Endothelial cell of umbilical vein (primary cell): ENCODE measurements at regions not wholly inside any gene's neighbourhood (a gene's known extent, or its start where the extent isn't known, plus 50 kb on each side); places are given as distances from the start of the nearest gene placed in this dataset.

Source experiments
- BruUV-seq: library from RNA; stranded (reverse); fragments of 400-500 nt; replicated peaks from 2 replicates; lab custom pipeline; 2021; lab: Mats Ljungman, UMichigan
- CTCF ChIA-PET: fragments of 300-600, 350-600 bp; sonication (Branson Sonifier 250); formaldehyde crosslinking; loops from one replicate; lab custom pipeline; 2021; ENCODE audit warnings: antibody characterized with exemption, inconsistent platforms; lab: Charles Lee
- POLR2A ChIA-PET: fragments of 300-600, 350-600 bp; sonication (Branson Sonifier 250); formaldehyde crosslinking; loops from one replicate; lab custom pipeline; 2021; ENCODE audit warnings: antibody characterized with exemption, inconsistent platforms; lab: Charles Lee
- DNase-seq: peaks from one replicate; pipeline ENCODE4 v3.0.0-alpha.2; 2011; ENCODE audit warnings: low read depth, low spot score
- FAIRE-seq: peaks from 2 replicates; lab custom pipeline; 2011; peaks lifted over from hg19 to GRCh38; lab: Jason Lieb, UNC
- H2AFZ ChIP-seq: 2 replicates; pipeline ENCODE4 v1.6.0; 2012; ENCODE audit warnings: low read depth, low read length, control low read depth, inconsistent platforms
- H3K27ac ChIP-seq: 2 replicates; pipeline ENCODE4 v1.5.1; 2011; ENCODE audit warnings: low read depth, mild to moderate bottlenecking, control low read depth, low read length, moderate library complexity; ENCODE audit not compliant: insufficient read depth
- H3K27me3 ChIP-seq, 2 experiments: 2 replicates each; pipeline versions ENCODE4 v1.6.0 to v1.6.1; 2011; ENCODE audit warnings: low read length in 2 of 2, mixed read lengths in 1 of 2; ENCODE audit not compliant: control insufficient read depth in 2 of 2, insufficient read depth in 2 of 2
- H3K36me3 ChIP-seq, 2 experiments: 2 replicates in 1 of 2; 3 replicates in 1 of 2; pipeline ENCODE4 v1.5.1; 2011; ENCODE audit warnings: low read length in 2 of 2, mild to moderate bottlenecking in 1 of 2, moderate library complexity in 1 of 2; ENCODE audit not compliant: control insufficient read depth in 2 of 2, insufficient read depth in 2 of 2; ENCODE audit errors: extremely low read depth in 1 of 2
- H3K4me1 ChIP-seq: 3 replicates; pipeline ENCODE4 v1.5.1; 2011; ENCODE audit warnings: mild to moderate bottlenecking, low read length; ENCODE audit not compliant: control insufficient read depth, insufficient read depth; ENCODE audit errors: extremely low read depth
- H3K4me2 ChIP-seq: 2 replicates; pipeline ENCODE4 v1.6.1; 2011; ENCODE audit warnings: low read length, control low read depth, mixed read lengths; ENCODE audit not compliant: insufficient read depth
- H3K4me3 ChIP-seq, 3 experiments: fragments of 200-600 bp in 1 of 3; sonication (generic), shearing (Covaris generic) in 1 of 3; replicated peaks in 1 of 3; 2 replicates each; pipeline ENCODE4 v1.5.1; 2011 to 2016; ENCODE audit warnings: control low read depth in 3 of 3, low read length in 3 of 3, mild to moderate bottlenecking in 2 of 3, inconsistent platforms in 1 of 3, low read depth in 1 of 3, moderate library complexity in 1 of 3; ENCODE audit not compliant: insufficient read depth in 1 of 3
- H3K79me2 ChIP-seq: 2 replicates; pipeline ENCODE4 v1.6.0; 2012; ENCODE audit warnings: low read length, inconsistent platforms; ENCODE audit not compliant: control insufficient read depth, insufficient read depth
- H3K9ac ChIP-seq: replicated peaks from 2 replicates; pipeline ENCODE3; 2011; ENCODE audit warnings: low read length, control low read depth; ENCODE audit not compliant: insufficient read depth; ENCODE audit errors: extremely low read depth
- H3K9me1 ChIP-seq: replicated peaks from 3 replicates; pipeline ENCODE4 v1.6.0; 2011; ENCODE audit warnings: mild to moderate bottlenecking, low read length; ENCODE audit not compliant: control insufficient read depth, insufficient read depth; ENCODE audit errors: extremely low read depth
- H3K9me3 ChIP-seq: replicated peaks from 2 replicates; pipeline ENCODE4 v1.5.1; 2012; ENCODE audit warnings: low read length, inconsistent platforms; ENCODE audit not compliant: control insufficient read depth, insufficient read depth
- H4K20me1 ChIP-seq: replicated peaks from 2 replicates; pipeline ENCODE3; 2011; ENCODE audit warnings: mild to moderate bottlenecking, low read length; ENCODE audit not compliant: control insufficient read depth, insufficient read depth; ENCODE audit errors: extremely low read depth
- FOS ChIP-seq: IDR thresholded peaks from 2 replicates; pipeline ENCODE4 v1.6.1; 2011; ENCODE audit warnings: mild to moderate bottlenecking, low read length, moderate library complexity, borderline replicate concordance; ENCODE audit not compliant: insufficient read depth
- GATA2 ChIP-seq: IDR thresholded peaks from 2 replicates; pipeline ENCODE4 v1.7.0; 2011; ENCODE audit warnings: low read depth, mild to moderate bottlenecking, moderate library complexity, mixed read lengths, low read length; ENCODE audit not compliant: insufficient read length, insufficient read depth
- dilution Hi-C: fragments of 300-500 bp; cut with MboI; formaldehyde crosslinking; loops from one replicate; pipeline ENCODE4 v1.15.0; 2019; ENCODE audit warnings: low sequenced_read_pairs; ENCODE audit not compliant: extremely low pct_ligation_motif_present
- intact Hi-C: fragments of 100-400 bp; cut with micrococcal nuclease; formaldehyde crosslinking; loops from one replicate; pipeline ENCODE4 v1.10.0; 2022
- TF ChIP-seq, protein P1 (sequence below): IDR thresholded peaks from 2 replicates; pipeline ENCODE4 v1.6.1; 2011; ENCODE audit not compliant: insufficient read depth, insufficient read length

DNA sequence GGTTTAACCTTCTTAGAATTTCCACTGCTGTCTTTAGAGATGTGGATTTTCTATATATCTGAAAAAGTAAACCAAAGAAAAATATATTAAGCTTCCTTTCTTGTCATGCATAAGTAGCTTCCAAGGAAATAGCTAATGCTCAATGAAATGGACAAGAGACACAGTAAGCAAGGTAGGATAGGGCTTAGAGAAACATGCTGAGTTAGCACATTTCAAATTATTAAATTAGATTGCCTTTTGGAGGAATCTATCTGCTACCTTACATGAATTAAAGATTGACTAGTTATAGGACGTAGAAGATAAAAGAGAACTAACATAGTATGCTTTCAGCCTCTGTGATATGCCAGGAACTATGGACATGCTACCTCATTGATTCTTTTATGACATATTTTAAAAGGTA lies 824.6 kb downstream of the TUSC7 start:
- Histone ChIP-seq H3K9ac (no peak overlapping the region), H3K9me1 (no peaks in the 10 kb centered on the region), H3K4me3 (no peak overlapping the region), H3K4me2 (no peak overlapping the region), H3K9me3 (no peaks in the 10 kb centered on the region), H4K20me1 (no peaks in the 10 kb centered on the region), H2AFZ (no peak overlapping the region), H3K27me3 (peaks cover 0 to 3% of the 10 kb centered on the region in 2 experiments), H3K4me1 (no peaks in the 10 kb centered on the region), H3K27ac (no peak overlapping the region), H3K36me3 (no peaks in the 10 kb centered on the region), H3K79me2 (no peaks in the 10 kb centered on the region)
- intact Hi-C loops (no loop called here), dilution Hi-C loops (no loop called here)
- BruUV-seq = no TSS peak
- FAIRE-seq = no peak
- ChIA-PET CTCF (interaction anchor here (0.8 to 1.7 kb wide), 4 partner anchors 8 to 763 kb away, joined by 3 to 9 read pairs (median 4); no protein-coding TSS in a partner anchor), POLR2A (no interaction called here)
- TF ChIP-seq GATA2 = no peak
- no peak for DNase-seq

DNA sequence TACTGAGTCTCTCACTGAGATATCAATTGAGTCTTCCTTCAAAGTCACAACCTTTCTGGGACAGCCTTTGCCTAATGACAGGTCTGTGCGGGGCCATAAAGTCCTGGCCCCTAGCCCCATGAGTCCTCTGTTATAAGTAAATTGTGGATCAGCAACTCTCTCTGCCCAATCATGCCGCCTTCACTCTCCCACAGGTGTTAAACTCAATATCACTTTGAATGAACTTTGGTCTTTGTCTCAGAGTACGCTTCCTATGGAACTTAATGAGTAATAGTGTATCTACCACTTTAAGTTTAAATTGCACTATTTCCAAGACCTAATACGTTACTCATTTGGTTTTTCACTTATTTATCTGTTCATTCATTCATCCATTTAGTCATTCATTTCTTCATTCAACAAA lies 826.4 kb downstream of the TUSC7 start:
- DNase-seq (no peak), FAIRE-seq (no peak)
- Histone ChIP-seq H4K20me1 (no peaks in the 10 kb centered on the region), H3K4me2 (no peak overlapping the region), H3K4me1 (no peaks in the 10 kb centered on the region), H3K36me3 (no peaks in the 10 kb centered on the region), H3K27me3 (no peaks in the 10 kb centered on the region), H3K9ac (no peak overlapping the region), H3K9me3 (no peaks in the 10 kb centered on the region), H3K27ac (no peak overlapping the region), H2AFZ (no peak overlapping the region), H3K79me2 (no peaks in the 10 kb centered on the region), H3K4me3 (no peak overlapping the region), H3K9me1 (no peaks in the 10 kb centered on the region)
- CTCF ChIA-PET = interaction anchor here (1.0 to 1.2 kb wide), 2 partner anchors 14 to 765 kb away, joined by 4 read pairs; no protein-coding TSS in a partner anchor
- TF ChIP-seq, protein P1, sequence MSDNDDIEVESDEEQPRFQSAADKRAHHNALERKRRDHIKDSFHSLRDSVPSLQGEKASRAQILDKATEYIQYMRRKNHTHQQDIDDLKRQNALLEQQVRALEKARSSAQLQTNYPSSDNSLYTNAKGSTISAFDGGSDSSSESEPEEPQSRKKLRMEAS = no peak
- TF ChIP-seq FOS = no peak
- intact Hi-C loops (no loop called here), dilution Hi-C loops (no loop called here)
- POLR2A ChIA-PET = no interaction called here
- no TSS peak for BruUV-seq
